T follicular helper cell (primary cell): ENCODE measurements at regions not wholly inside any gene's neighbourhood (a gene's known extent, or its start where the extent isn't known, plus 50 kb on each side); places are given as distances from the start of the nearest gene placed in this dataset.
"Not testable (repeated sequence)": the region's sequence is repeated elsewhere in the genome, so short reads cannot be mapped to it uniquely, and the experiment has no call there.

ENCODE experiments used
- DNase-seq: peaks from one replicate; pipeline ENCODE4 v3.0.0-alpha.2; 2020; ENCODE audit warnings: low read depth

DNA sequence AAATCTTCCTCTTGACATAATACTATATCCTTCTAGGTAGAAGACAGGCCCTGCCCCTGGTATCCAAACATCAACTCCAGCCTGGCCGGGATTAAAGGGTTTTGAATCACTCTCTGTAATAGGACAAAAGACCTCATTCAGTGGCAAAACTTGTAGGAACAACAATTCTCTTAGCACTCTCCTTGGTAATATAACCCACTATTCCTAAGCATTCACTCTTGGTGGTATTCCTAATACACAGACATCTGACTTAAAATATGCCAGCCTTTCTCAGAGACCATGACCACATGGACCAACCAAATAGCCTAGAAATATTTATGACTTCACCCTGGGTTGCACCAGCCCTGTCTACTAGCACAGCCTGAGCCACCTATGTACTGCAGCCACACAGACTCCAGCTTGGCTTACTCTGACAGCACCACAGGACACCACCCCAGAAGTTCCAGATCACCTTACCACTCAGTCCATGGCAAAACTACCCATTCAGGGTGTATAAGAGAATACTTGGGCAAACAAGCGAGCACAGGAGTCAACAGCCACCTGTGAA lies 244.9 kb upstream of the NEBL start:
- DNase-seq, result no peak

- DNase-seq, result no peak
These were observed 241.7 kb upstream of the NEBL start for GRCh38 chr10:21138769-21139340.

GRCh38 chr10:21135023-21135931 lies 238.2 kb upstream of the NEBL start:
- DNase-seq, result no peak

DNA sequence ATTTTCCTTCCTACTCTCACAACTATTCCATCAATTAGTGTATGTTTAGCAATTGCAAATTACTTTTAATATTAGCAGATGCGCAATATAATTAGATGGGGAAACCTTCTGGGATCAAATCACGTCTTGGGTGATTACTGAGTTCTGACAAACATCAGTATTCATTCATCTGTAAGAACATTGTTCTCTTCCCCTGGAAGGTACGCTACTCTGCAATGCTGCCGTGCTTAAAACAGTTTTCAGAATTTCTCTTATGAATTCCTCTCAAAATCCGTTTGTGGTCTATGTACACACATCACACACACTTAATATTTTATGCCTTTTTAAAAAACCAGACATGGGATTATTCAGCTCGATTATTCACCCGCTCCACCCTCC lies 237.5 kb upstream of the NEBL start:
- DNase-seq, result no peak

GRCh38 chr10:21130683-21131442 lies 233.8 kb upstream of the NEBL start:
- no peak for DNase-seq

DNA sequence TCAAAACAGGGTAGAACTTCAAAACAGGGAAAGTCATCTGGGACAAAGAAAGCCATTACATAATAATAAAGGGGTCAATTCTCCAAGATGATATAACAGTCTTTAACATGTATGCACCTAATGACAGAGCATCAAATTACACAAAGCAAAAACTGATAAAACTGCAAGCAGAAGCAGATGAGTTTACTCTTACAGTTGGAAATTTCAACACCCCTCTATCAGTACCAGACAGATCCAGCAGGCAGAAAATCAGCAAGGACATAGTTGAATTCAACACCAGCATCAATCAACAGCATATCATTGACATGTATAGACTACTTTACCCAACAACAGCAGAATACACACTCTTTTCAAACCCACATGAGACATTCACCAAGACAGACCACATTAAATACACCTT lies 233.0 kb upstream of the NEBL start:
- no peak for DNase-seq

DNA sequence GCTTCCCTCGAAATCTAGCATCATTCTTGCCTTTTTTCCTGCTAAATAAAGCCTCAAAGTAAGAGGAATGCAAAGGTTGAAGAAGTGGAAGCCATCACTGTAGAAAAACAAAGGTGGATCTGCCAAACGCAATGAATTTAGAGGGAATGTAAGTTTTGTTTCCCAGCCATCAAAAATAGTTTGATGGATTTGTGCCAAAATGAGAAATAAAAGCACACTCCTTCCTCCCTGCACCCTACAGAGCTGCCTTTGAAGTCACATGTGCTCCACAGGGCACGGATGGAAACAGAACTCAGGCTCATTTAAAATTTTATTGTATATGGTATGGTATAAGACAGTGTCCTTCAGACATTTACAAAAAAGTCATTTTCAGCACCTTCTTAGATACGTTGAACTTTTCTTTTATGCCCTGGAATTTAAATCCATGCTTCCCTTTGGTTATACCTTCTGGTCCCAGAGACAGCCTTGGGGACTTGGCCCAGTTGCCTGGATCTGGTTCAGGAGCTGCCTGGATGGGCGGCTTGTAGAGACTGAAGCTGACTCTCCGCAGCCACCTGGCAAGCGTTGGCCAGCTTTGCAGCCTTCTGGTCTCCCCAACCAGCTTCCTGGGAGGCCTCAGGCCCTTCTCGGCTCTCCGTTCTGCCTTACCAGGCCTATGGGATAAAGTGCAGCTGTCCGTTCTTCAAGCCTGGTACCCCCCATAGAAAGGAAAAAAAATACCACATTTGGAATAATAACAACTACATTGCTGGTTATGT lies 228.5 kb upstream of the NEBL start:
- no peak for DNase-seq

- DNase-seq, result no peak
These were observed 225.8 kb upstream of the NEBL start for GRCh38 chr10:21122907-21123306.

GRCh38 chr10:21121822-21122221 lies 224.7 kb upstream of the NEBL start:
- DNase-seq, result not testable (repeated sequence)

- no peak for DNase-seq
These were observed 217.6 kb upstream of the NEBL start for GRCh38 chr10:21114683-21115082.

DNA sequence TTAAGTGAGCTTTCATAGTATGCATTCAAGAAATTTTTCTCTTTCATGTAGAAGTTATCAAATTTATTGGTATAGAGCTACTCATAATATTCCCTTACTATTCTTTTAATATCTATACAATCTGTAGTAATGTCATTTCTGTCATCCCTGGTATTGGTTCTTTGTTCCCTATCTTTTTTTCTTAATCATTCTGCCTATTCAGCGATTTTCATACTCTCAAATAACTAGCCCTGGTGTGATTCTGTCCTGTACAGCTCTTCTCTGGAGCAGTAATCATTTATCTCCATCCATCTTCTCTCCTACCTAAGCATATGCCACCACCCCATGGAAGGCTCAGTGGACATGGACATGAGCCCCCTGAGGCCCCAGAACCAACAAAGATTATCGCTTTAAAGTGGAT lies 213.2 kb upstream of the NEBL start:
- no peak for DNase-seq

GRCh38 chr10:21106931-21107330 lies 209.8 kb upstream of the NEBL start:
- DNase-seq, result not testable (repeated sequence)

DNA sequence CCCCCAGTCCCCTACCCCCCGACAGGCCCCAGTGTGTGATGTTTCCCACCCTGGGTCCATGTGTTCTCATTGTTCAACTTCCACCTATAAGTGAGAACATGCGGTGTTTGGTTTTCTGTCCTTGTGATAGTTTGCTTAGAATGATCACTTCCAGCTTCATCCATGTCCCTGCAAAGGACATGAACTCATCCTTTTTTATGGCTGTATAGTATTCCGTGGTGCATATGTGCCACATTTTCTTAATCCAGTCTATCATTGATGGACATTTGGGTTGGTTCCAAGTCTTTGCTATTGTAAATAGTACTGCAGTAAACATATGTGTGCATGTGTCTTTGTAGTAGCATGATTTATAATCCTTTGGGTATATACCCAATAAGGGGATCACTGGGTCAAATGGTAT lies 208.2 kb upstream of the NEBL start:
- DNase-seq, result not testable (repeated sequence)

DNA sequence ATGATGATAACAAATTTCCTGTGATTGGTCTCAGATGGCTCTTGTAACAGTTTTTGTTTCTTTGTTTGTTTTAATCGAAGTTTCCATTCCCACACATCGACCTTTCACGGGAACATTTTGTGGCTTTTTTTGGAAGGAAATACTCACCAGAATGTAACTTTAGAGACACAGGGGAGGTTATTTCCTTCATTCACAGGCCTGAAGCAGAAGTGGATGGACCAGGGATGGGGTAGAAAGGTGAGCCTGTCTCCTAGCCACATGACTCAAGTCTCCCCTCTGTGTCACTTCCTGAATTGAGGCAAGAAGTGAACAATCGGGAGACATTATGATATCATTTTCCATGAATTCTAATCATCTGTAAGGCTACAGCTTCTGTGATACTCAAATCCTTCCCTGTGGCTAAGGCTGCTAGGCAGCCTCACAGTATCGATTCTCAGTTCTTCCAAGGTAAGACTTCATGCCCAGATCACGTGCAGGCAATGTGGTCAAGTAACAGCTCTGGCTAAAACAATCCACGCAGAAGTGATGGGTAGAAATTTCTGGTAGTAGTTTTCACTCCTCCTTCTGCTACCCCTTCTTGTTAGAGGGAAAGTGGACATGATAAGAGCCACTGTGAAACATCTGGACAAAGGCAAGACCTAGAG lies 203.9 kb upstream of the NEBL start:
- DNase-seq, result no peak

DNA sequence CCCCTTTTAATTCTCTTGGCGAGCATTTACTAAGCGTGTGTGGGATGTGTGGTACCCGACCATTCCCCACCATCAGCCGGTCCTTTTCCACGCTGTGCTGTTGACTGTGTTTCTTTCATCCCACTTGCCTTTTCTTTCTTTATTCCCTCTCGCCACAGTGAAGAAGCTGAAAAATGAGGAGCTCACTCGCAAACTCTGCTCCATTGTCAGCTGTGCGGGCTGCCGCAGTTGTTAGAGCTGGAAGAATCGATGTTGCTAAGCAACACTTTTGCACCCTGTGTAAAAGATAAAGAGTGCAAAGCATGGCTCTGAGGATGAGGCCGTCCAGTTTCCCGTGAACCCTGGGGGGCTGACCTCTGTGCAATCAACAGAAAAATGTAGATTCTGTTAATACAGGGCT lies 203.1 kb upstream of the NEBL start:
- DNase-seq, result no peak

GRCh38 chr10:21099291-21100062 lies 202.4 kb upstream of the NEBL start:
- DNase-seq, result no peak

DNA sequence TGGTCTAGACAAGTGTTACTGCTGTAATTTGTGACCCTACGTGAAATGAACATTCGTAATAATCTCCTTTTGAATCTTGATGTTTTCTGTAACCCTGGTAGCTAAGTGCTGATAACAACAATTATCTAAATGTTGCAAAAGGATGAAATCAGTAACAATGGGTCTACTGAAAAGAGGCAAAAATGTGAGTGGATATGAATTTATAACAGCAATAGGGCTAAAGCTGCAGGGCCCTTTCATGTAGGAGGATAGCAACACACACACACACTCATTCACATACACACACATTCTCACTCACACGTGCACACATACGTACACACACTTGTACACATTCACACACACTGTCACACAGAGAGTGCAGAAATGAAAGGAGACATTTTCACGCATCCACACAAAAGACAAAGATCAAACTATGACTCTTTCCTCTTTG lies 200.8 kb upstream of the NEBL start:
- DNase-seq, result no peak

DNA sequence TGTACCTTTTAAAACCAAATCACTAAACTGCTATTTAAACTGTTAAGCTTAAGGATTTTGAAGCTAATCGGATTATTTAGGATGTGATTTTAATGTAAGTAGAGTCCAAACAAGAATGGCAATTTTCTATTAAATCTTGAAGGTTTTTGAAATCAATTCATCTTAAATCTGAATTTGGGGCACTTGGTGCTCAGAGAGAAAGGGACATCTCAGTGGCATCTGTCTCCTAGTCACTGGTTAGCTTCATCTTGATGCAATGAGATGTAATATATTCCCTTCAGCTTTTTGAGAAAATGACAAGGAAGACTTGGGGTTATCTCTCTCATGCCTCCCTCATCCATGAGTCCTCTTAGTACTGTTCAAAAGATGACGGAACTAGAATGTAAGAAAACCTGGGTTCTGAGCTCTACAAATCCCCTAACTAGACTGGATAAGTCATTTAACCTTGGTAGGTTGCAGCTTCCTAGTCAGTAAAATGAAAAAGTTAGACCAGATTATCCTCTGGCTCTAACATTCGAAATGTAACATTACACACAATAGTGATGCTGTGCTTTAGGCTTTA lies 198.5 kb upstream of the NEBL start:
- DNase-seq, result no peak

DNA sequence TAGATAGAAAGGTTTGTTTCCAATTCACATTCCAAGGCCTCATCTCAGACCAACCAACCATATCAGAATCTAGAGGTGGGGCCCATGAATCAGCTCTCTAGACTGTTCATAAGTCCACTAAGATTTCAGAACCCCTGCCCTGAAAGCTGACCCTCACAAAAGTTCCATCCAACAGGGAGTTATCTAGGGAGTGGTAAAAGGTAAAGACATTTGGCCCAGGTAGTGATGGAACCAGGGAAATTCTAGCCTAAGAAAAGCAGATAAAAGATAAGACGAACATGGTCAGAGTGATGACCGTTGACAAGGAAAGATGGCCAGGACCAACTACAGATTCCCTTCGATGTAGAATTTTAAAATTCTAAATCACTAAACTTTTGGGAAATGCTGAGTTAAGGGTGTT lies 198.0 kb upstream of the NEBL start:
- DNase-seq, result no peak
